ENCODE measurements at regions not wholly inside any gene's neighbourhood (a gene's known extent, or its start where the extent isn't known, plus 50 kb on each side); places are given as distances from the start of the nearest gene placed in this dataset.
A peak's percentile ranks its signal among the peaks of the same experiment; 100 is the strongest.

DNA sequence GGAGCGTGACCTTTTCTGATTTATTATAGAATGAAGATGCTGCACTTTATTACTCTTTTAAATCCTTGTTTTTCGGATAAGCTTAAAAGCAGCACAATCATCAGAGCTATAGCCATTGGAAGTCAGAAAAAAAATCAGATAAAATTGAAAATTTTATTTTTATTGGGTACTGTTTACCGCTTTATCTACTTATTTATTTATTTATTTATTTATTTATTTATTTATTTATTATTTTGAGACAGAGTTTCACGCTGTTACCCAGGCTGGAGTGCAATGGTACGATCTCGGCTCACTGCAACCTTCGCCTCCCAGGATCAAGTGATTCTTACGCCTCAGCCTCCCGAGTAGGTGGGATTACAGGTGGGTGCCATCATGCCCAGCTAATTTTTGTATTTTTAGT, 83.1 kb upstream of the CHRM3 start (continued):
- TF ChIP-seq ZNF561 (tag by site-specific recombination; IDR thresholded peaks at IDR 0.05; ENCODE audit: borderline replicate concordance) (no peak), ZNF2 (tag by site-specific recombination; IDR thresholded peaks at IDR 0.05) (no peak), ZBTB17 (tag by site-specific recombination; IDR thresholded peaks at IDR 0.05) (no peak), ZNF558 (tag by site-specific recombination; IDR thresholded peaks at IDR 0.05) (0 out of 2 replicates have a peak, but pooled peaks have one; percentile 49), ZNF48 (tag by site-specific recombination; IDR thresholded peaks at IDR 0.05) (no peak), ZNF394 (tag by site-specific recombination; IDR thresholded peaks at IDR 0.05; ENCODE audit: borderline replicate concordance) (peak; percentile 90), HIC1 (tag by site-specific recombination; IDR thresholded peaks at IDR 0.05) (no peak), GLI2 (tag by site-specific recombination; IDR thresholded peaks at IDR 0.05; ENCODE audit: borderline replicate concordance, low read depth) (peak; percentile 27; the same call in 1 of the 2 replicates), ZNF701 (tag by site-specific recombination; IDR thresholded peaks at IDR 0.05) (no peak), ZNF341 (tag by site-specific recombination; IDR thresholded peaks at IDR 0.05; ENCODE audit: low read depth) (peak; percentile 25; the same call in 1 of the 2 replicates), ZNF416 (tag by site-specific recombination; IDR thresholded peaks at IDR 0.05) (no peak), ZNF426 (tag by site-specific recombination; IDR thresholded peaks at IDR 0.05) (peak; percentile 88), ZNF629 (tag by site-specific recombination; IDR thresholded peaks at IDR 0.05) (0 out of 2 replicates have a peak, but pooled peaks have one; percentile 53), ZNF354C (tag by site-specific recombination; IDR thresholded peaks at IDR 0.05; ENCODE audit: borderline replicate concordance, low read depth) (0 out of 2 replicates have a peak, but pooled peaks have one; percentile 32), ZNF404 (tag by site-specific recombination; IDR thresholded peaks at IDR 0.05) (0 out of 2 replicates have a peak, but pooled peaks have one; percentile 34), ZNF211 (tag by site-specific recombination; IDR thresholded peaks at IDR 0.05; ENCODE audit: low read depth) (no peak), OSR2 (tag by site-specific recombination; IDR thresholded peaks at IDR 0.05) (no peak), ZNF280D (tag by site-specific recombination; IDR thresholded peaks at IDR 0.05) (no peak), ZNF140 (tag by site-specific recombination; IDR thresholded peaks at IDR 0.05) (peak; percentile 68), ZBTB48 (tag by site-specific recombination; IDR thresholded peaks at IDR 0.05) (no peak), ZFP41 (tag by site-specific recombination; IDR thresholded peaks at IDR 0.05; ENCODE audit: borderline replicate concordance) (no peak)
- TF ChIP-seq, protein P1, sequence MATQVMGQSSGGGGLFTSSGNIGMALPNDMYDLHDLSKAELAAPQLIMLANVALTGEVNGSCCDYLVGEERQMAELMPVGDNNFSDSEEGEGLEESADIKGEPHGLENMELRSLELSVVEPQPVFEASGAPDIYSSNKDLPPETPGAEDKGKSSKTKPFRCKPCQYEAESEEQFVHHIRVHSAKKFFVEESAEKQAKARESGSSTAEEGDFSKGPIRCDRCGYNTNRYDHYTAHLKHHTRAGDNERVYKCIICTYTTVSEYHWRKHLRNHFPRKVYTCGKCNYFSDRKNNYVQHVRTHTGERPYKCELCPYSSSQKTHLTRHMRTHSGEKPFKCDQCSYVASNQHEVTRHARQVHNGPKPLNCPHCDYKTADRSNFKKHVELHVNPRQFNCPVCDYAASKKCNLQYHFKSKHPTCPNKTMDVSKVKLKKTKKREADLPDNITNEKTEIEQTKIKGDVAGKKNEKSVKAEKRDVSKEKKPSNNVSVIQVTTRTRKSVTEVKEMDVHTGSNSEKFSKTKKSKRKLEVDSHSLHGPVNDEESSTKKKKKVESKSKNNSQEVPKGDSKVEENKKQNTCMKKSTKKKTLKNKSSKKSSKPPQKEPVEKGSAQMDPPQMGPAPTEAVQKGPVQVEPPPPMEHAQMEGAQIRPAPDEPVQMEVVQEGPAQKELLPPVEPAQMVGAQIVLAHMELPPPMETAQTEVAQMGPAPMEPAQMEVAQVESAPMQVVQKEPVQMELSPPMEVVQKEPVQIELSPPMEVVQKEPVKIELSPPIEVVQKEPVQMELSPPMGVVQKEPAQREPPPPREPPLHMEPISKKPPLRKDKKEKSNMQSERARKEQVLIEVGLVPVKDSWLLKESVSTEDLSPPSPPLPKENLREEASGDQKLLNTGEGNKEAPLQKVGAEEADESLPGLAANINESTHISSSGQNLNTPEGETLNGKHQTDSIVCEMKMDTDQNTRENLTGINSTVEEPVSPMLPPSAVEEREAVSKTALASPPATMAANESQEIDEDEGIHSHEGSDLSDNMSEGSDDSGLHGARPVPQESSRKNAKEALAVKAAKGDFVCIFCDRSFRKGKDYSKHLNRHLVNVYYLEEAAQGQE (tag by site-specific recombination; IDR thresholded peaks at IDR 0.05), result peak; percentile 52; the same call in 1 of the 2 replicates
- TF ChIP-seq, protein P2, sequence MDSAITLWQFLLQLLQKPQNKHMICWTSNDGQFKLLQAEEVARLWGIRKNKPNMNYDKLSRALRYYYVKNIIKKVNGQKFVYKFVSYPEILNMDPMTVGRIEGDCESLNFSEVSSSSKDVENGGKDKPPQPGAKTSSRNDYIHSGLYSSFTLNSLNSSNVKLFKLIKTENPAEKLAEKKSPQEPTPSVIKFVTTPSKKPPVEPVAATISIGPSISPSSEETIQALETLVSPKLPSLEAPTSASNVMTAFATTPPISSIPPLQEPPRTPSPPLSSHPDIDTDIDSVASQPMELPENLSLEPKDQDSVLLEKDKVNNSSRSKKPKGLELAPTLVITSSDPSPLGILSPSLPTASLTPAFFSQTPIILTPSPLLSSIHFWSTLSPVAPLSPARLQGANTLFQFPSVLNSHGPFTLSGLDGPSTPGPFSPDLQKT (IDR thresholded peaks at IDR 0.05; ENCODE audit: borderline replicate concordance, low read depth, low read length), result no peak
- TF ChIP-seq, protein P3, sequence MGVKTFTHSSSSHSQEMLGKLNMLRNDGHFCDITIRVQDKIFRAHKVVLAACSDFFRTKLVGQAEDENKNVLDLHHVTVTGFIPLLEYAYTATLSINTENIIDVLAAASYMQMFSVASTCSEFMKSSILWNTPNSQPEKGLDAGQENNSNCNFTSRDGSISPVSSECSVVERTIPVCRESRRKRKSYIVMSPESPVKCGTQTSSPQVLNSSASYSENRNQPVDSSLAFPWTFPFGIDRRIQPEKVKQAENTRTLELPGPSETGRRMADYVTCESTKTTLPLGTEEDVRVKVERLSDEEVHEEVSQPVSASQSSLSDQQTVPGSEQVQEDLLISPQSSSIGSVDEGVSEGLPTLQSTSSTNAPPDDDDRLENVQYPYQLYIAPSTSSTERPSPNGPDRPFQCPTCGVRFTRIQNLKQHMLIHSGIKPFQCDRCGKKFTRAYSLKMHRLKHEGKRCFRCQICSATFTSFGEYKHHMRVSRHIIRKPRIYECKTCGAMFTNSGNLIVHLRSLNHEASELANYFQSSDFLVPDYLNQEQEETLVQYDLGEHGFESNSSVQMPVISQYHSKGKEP (tag by site-specific recombination; IDR thresholded peaks at IDR 0.05), result no peak
- TF ChIP-seq, protein P4, sequence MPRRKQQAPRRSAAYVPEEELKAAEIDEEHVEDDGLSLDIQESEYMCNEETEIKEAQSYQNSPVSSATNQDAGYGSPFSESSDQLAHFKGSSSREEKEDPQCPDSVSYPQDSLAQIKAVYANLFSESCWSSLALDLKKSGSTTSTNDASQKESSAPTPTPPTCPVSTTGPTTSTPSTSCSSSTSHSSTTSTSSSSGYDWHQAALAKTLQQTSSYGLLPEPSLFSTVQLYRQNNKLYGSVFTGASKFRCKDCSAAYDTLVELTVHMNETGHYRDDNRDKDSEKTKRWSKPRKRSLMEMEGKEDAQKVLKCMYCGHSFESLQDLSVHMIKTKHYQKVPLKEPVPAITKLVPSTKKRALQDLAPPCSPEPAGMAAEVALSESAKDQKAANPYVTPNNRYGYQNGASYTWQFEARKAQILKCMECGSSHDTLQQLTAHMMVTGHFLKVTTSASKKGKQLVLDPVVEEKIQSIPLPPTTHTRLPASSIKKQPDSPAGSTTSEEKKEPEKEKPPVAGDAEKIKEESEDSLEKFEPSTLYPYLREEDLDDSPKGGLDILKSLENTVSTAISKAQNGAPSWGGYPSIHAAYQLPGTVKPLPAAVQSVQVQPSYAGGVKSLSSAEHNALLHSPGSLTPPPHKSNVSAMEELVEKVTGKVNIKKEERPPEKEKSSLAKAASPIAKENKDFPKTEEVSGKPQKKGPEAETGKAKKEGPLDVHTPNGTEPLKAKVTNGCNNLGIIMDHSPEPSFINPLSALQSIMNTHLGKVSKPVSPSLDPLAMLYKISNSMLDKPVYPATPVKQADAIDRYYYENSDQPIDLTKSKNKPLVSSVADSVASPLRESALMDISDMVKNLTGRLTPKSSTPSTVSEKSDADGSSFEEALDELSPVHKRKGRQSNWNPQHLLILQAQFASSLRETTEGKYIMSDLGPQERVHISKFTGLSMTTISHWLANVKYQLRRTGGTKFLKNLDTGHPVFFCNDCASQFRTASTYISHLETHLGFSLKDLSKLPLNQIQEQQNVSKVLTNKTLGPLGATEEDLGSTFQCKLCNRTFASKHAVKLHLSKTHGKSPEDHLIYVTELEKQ (tag by site-specific recombination; IDR thresholded peaks at IDR 0.05; ENCODE audit: borderline replicate concordance), result no peak
